ENCODE measurements at regions not wholly inside any gene's neighbourhood (a gene's known extent, or its start where the extent isn't known, plus 50 kb on each side); places are given as distances from the start of the nearest gene placed in this dataset.

- TF ChIP-seq POLR2AphosphoS5 (IDR thresholded peaks at IDR 0.05) (no peak), CTCF (IDR thresholded peaks at IDR 0.05) (no peak), POLR2A (IDR thresholded peaks at IDR 0.05) (no peak), EP300 (IDR thresholded peaks at IDR 0.05; ENCODE audit: low read depth) (no peak)
Measured at GRCh38 chr12:91289906-91290305, 107.3 kb upstream of the DCN start.
